Keratinocyte (primary cell): ENCODE measurements at regions not wholly inside any gene's neighbourhood (a gene's known extent, or its start where the extent isn't known, plus 50 kb on each side); places are given as distances from the start of the nearest gene placed in this dataset.

Source experiments
- EZH2 ChIP-seq: IDR thresholded peaks from one replicate; pipeline ENCODE4 v1.6.1; 2012; ENCODE audit warnings: inconsistent platforms, mild to moderate bottlenecking, low read length, moderate library complexity
- TF ChIP-seq, protein P1 (sequence below), 3 experiments: IDR thresholded peaks in 1 of 3; conservative IDR thresholded peaks in 1 of 3; optimal IDR thresholded peaks in 1 of 3; 2 replicates in 2 of 3; 3 replicates in 1 of 3; pipeline versions ENCODE3 to v1.5.1; 2011; ENCODE audit warnings: low read length in 3 of 3, mild to moderate bottlenecking in 3 of 3, moderate library complexity in 2 of 3, control low read depth in 1 of 3, inconsistent platforms in 1 of 3; ENCODE audit not compliant: insufficient read depth in 2 of 3; ENCODE audit errors: extremely low read depth in 1 of 3

DNA sequence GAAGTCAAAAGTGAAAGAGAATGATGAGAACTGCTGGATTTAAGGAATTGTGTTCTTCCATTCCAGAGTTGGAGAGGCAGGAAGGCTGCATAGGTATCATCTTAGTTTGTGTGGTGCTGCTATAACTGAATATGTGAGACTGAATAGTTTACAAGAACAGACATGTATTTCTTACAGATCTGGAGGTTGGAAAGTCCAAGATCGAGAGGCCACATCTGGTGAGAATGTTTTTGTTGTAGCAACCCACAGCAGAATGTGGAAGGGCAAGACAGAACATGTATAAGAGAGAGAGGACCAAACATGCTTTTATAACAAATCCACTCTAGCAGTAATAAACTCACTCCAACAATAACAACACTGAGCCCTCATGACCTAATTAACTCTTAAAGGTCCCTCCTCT lies 408.6 kb downstream of the FAM47B start:
- TF ChIP-seq, protein P1, sequence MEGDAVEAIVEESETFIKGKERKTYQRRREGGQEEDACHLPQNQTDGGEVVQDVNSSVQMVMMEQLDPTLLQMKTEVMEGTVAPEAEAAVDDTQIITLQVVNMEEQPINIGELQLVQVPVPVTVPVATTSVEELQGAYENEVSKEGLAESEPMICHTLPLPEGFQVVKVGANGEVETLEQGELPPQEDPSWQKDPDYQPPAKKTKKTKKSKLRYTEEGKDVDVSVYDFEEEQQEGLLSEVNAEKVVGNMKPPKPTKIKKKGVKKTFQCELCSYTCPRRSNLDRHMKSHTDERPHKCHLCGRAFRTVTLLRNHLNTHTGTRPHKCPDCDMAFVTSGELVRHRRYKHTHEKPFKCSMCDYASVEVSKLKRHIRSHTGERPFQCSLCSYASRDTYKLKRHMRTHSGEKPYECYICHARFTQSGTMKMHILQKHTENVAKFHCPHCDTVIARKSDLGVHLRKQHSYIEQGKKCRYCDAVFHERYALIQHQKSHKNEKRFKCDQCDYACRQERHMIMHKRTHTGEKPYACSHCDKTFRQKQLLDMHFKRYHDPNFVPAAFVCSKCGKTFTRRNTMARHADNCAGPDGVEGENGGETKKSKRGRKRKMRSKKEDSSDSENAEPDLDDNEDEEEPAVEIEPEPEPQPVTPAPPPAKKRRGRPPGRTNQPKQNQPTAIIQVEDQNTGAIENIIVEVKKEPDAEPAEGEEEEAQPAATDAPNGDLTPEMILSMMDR (optimal IDR thresholded peaks at IDR 0.05 in 1 of 3, IDR thresholded peaks at IDR 0.05 in 1 of 3, conservative IDR thresholded peaks at IDR 0.05 in 1 of 3; ENCODE audit: extremely low read depth in 1 of 3, insufficient read depth in 2 of 3, low read length in 3 of 3) = no peak
- no peak for TF ChIP-seq EZH2
